MCF 10A (cell line): ENCODE measurements at regions not wholly inside any gene's neighbourhood (a gene's known extent, or its start where the extent isn't known, plus 50 kb on each side); places are given as distances from the start of the nearest gene placed in this dataset.

Experiments used
- BruUV-seq: library from RNA; stranded (reverse); fragments of 400-500 nt; replicated peaks from 2 replicates; lab custom pipeline; 2021; lab: Mats Ljungman, UMichigan
- CTCF ChIA-PET: fragments of 300-600 bp; sonication (Branson Sonifier 250); formaldehyde crosslinking; extraction: SDS; loops from one replicate; lab custom pipeline; 2021; ENCODE audit warnings: antibody characterized with exemption, inconsistent platforms; lab: Yijun Ruan, JAX
- POLR2A ChIA-PET: fragments of 300-600, 350-650 bp; sonication (Branson Sonifier 250); formaldehyde crosslinking; extraction: SDS; loops from one replicate; lab custom pipeline; 2020; ENCODE audit warnings: antibody characterized with exemption, inconsistent platforms; lab: Yijun Ruan, JAX
- DNase-seq: peaks from one replicate; pipeline ENCODE4 v3.0.0-alpha.2; 2018; ENCODE audit not compliant: unreplicated experiment
- H3K27ac Mint-ChIP-seq: one replicate; pipeline ENCODE4 v1.8.0; 2022; ENCODE audit warnings: mild to moderate bottlenecking, low read depth, mixed read lengths; ENCODE audit not compliant: unreplicated experiment
- H3K27me3 Mint-ChIP-seq: one replicate; pipeline ENCODE4 v1.8.0; 2022; ENCODE audit warnings: mixed read lengths; ENCODE audit not compliant: insufficient read depth, unreplicated experiment
- H3K36me3 Mint-ChIP-seq: one replicate; pipeline ENCODE4 v1.8.0; 2022; ENCODE audit warnings: mild to moderate bottlenecking, moderate library complexity, mixed read lengths; ENCODE audit not compliant: insufficient read depth, unreplicated experiment
- H3K4me1 Mint-ChIP-seq: one replicate; pipeline ENCODE4 v1.8.0; 2022; ENCODE audit warnings: mixed read lengths; ENCODE audit not compliant: insufficient read depth, unreplicated experiment
- H3K4me3 Mint-ChIP-seq: one replicate; pipeline ENCODE4 v1.8.0; 2022; ENCODE audit warnings: mild to moderate bottlenecking, moderate library complexity, mixed read lengths; ENCODE audit not compliant: unreplicated experiment
- H3K9me3 Mint-ChIP-seq: one replicate; pipeline ENCODE4 v1.8.0; 2022; ENCODE audit warnings: mixed read lengths; ENCODE audit not compliant: unreplicated experiment
- intact Hi-C: fragments of 100-400 bp; cut with micrococcal nuclease; formaldehyde crosslinking; loops from 2 replicates; pipeline ENCODE4 v1.14.1; 2022
- TF ChIP-seq, protein P1 (sequence below): fragments of 200-600 bp; IDR thresholded peaks from one replicate; pipeline ENCODE4 v1.8.0; 2022; ENCODE audit warnings: antibody characterized with exemption, mild to moderate bottlenecking; ENCODE audit not compliant: unreplicated experiment

DNA sequence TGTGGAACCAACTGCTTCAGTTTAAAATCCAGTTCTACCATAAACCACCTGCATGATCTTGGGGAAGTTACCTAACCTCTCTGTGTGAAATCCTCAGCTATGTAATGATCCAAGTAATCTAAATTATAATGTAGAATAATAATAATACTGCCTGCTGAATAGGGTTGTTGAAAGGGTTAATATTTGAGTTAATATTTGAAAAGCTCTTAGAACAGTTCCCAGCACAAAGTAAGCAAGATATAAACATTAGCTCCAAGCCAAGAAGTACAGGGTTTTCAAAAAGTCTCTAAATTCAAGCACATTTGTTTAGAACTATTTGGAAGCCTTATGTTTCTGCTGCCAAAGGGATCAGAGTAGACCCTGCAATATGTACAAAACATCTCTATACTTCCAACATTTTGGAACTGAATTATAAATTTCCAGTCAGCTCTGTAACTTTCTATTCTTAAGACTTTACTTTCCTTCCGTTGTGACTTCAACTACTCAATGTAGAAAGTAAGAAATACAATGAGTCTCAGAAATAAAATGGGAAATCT is 76.7 kb upstream of the FAM9C start:
- Mint-ChIP-seq H3K36me3 (no peaks in the 10 kb centered on the region), H3K9me3 (peaks cover 7% of the 10 kb centered on the region), H3K27ac (no peak overlapping the region), H3K4me1 (no peaks in the 10 kb centered on the region), H3K4me3 (no peak overlapping the region), H3K27me3 (peaks cover 26% of the 10 kb centered on the region)
- BruUV-seq: no TSS peak
- ChIA-PET CTCF (interaction anchor here (0.5 to 0.8 kb wide), 2 partner anchors 31 to 38 kb away, joined by 3 read pairs; no protein-coding TSS in a partner anchor), POLR2A (interaction anchor here (0.6 kb wide), 1 partner anchor 376 kb away, joined by 5 read pairs; no protein-coding TSS in a partner anchor)
- TF ChIP-seq, protein P1, sequence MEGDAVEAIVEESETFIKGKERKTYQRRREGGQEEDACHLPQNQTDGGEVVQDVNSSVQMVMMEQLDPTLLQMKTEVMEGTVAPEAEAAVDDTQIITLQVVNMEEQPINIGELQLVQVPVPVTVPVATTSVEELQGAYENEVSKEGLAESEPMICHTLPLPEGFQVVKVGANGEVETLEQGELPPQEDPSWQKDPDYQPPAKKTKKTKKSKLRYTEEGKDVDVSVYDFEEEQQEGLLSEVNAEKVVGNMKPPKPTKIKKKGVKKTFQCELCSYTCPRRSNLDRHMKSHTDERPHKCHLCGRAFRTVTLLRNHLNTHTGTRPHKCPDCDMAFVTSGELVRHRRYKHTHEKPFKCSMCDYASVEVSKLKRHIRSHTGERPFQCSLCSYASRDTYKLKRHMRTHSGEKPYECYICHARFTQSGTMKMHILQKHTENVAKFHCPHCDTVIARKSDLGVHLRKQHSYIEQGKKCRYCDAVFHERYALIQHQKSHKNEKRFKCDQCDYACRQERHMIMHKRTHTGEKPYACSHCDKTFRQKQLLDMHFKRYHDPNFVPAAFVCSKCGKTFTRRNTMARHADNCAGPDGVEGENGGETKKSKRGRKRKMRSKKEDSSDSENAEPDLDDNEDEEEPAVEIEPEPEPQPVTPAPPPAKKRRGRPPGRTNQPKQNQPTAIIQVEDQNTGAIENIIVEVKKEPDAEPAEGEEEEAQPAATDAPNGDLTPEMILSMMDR: no peak
- intact Hi-C loops: no loop called here
- DNase-seq: no peak

DNA sequence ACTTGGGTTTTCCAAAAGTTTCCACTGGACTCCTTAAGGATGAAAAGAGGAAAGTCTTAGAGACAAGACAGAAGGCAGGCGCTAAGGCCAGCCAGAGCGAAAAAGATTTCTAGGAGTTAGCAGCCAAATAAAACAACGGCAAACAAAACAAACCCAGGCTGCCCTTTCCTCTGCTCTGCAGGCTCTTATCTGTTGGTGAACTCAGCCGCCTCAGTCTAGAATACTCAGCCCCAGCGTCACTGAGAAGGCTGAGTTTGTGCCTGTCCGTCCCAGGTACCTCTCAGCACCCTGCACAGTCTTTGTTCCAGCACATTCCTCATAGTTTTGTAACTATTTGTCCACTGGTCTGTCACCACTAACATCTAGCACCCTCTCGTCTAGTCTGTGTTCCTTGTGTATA is 75.6 kb upstream of the FAM9C start:
- ChIA-PET CTCF (interaction anchor here (1.0 to 1.1 kb wide), 2 partner anchors 8 to 367 kb away, joined by 3 read pairs; no protein-coding TSS in a partner anchor), POLR2A (interaction anchor here (0.6 to 0.7 kb wide), 2 partner anchors 38 to 1733 kb away, joined by 3 to 4 read pairs; no protein-coding TSS in a partner anchor)
- TF ChIP-seq, protein P1: no peak
- H3K27ac Mint-ChIP-seq: no peak overlapping the region
- intact Hi-C loops: no loop called here
- no peak for DNase-seq
- H3K27me3 Mint-ChIP-seq: peaks cover 28% of the 10 kb centered on the region
- H3K4me3 Mint-ChIP-seq: no peak overlapping the region
- peaks cover 7% of the 10 kb centered on the region for H3K9me3 Mint-ChIP-seq
- no peaks in the 10 kb centered on the region for H3K36me3 Mint-ChIP-seq
- no peaks in the 10 kb centered on the region for H3K4me1 Mint-ChIP-seq
- no TSS peak for BruUV-seq

DNA sequence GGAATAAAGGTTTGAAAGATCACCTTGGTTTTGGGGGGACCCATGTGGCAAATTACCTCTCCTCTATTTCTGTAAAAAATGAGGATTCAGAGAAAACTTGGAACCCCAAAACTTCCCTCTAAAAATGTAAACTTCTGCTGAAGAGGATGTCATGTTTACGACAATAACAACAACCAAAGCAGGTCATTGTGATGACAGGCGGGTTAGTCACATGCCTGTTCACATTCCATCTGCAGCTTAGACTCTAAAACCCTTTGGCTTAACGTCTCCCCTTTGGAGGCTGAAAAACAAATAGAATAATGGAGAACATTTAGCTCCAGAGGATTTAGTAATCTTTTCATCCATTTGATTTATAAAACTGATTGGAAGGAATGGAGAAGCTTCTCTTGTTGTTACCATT is 75.0 kb upstream of the FAM9C start:
- TF ChIP-seq, protein P1: no peak
- H3K4me3 Mint-ChIP-seq: no peak overlapping the region
- intact Hi-C loops: loop anchor here (10.0 kb wide), 1 partner anchor 175 kb away; no protein-coding TSS in a partner anchor

DNA sequence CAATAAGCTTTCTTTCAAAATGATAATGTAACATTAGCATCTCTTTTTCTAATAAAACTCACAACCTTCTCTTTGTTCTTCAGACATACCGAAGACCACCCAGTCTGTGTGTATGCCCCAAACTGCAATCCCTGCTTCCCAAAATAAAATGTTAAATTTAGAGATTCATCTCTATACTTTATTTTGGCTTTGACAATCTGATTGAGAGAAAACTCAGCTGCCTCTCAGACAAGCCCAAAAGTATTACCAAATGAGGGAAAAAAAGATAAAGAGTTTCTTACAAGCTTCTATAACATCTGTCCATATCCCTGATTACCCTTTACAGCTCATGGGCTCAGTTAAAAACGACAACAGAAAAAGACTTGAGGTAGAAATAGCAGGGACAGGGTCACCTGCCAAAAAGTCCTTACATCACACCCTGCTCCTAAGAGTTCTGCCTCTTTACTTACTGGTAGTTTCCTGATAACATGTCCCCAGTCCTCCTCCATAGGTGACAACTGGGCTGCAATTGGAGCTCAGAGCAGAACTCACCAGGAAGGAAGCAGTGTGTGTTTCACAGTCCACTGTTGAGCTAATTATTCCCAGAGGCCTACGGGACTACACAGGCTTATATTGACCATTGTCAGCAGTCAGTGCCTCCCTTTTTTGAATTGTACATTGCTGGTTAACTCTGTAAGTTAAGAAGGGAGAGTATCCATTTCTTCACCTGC is 70.9 kb upstream of the FAM9C start:
- DNase-seq: no peak
- TF ChIP-seq, protein P1: no peak
- Mint-ChIP-seq H3K36me3 (no peaks in the 10 kb centered on the region), H3K9me3 (peaks cover 7% of the 10 kb centered on the region), H3K27me3 (peaks cover 17% of the 10 kb centered on the region), H3K4me3 (no peak overlapping the region), H3K4me1 (peaks cover 10% of the 10 kb centered on the region), H3K27ac (no peak overlapping the region)
- no TSS peak for BruUV-seq
- CTCF ChIA-PET: interaction anchor here (0.6 to 1.7 kb wide), 4 partner anchors 25 to 106 kb away, joined by 3 to 6 read pairs (median 3); no protein-coding TSS in a partner anchor
- intact Hi-C loops: loop anchor here (10.0 kb wide), 1 partner anchor 170 kb away; no protein-coding TSS in a partner anchor
- POLR2A ChIA-PET: interaction anchor here (0.5 to 1.6 kb wide), 2 partner anchors 13 to 377 kb away, joined by 4 to 5 read pairs; no protein-coding TSS in a partner anchor

More for the DNA sequence above, 75.0 kb upstream of the FAM9C start:
- Mint-ChIP-seq H3K27ac (no peak overlapping the region), H3K9me3 (peaks cover 7% of the 10 kb centered on the region), H3K36me3 (no peaks in the 10 kb centered on the region), H3K27me3 (peaks cover 28% of the 10 kb centered on the region), H3K4me1 (no peaks in the 10 kb centered on the region)
- no peak for DNase-seq
- CTCF ChIA-PET: interaction anchor here (1.0 to 1.1 kb wide), 2 partner anchors 8 to 368 kb away, joined by 3 read pairs; no protein-coding TSS in a partner anchor
- POLR2A ChIA-PET: interaction anchor here (0.6 to 0.7 kb wide), 2 partner anchors 37 to 1734 kb away, joined by 3 to 4 read pairs; no protein-coding TSS in a partner anchor
- BruUV-seq: no TSS peak
